Testis (tissue), 2 donors: ENCODE measurements at regions not wholly inside any gene's neighbourhood (a gene's known extent, or its start where the extent isn't known, plus 50 kb on each side); places are given as distances from the start of the nearest gene placed in this dataset.

Experiments used
- DNase-seq: peaks from one replicate; pipeline ENCODE4 v3.0.0-alpha.2; 2019
- H3K27ac ChIP-seq, 2 donors: fragments of 200-600 bp; sonication (generic); one replicate each; pipeline ENCODE4 v1.5.1; 2019
- H3K27me3 ChIP-seq: fragments of 200-600 bp; sonication (generic); one replicate; pipeline ENCODE4 v1.5.1; 2019
- H3K36me3 ChIP-seq: fragments of 200-600 bp; sonication (generic); one replicate; pipeline ENCODE4 v1.5.1; 2017; ENCODE audit warnings: low read depth; ENCODE audit errors: missing control alignments
- H3K4me1 ChIP-seq: fragments of 200-600 bp; sonication (generic); one replicate; pipeline ENCODE4 v1.5.1; 2019
- H3K4me3 ChIP-seq, 2 donors: fragments of 200-600 bp; sonication (generic); one replicate each; pipeline ENCODE4 v1.5.1; 2017 to 2019
- H3K9me3 ChIP-seq: fragments of 200-600 bp; sonication (generic); one replicate; pipeline ENCODE4 v1.5.1; 2017
- CTCF ChIP-seq, 3 experiments: fragments of 450-650 bp in 2 of 3; fragments of 200-600 bp in 1 of 3; sonication (generic) in 1 of 3; IDR thresholded peaks; one replicate each; pipeline ENCODE4 v1.5.1; 2016 to 2019; ENCODE audit warnings: antibody characterized with exemption in 3 of 3, mild to moderate bottlenecking in 2 of 3, moderate library complexity in 1 of 3
- POLR2A ChIP-seq: fragments of 450-650 bp; IDR thresholded peaks from one replicate; pipeline ENCODE4 v1.6.1; 2017; ENCODE audit warnings: antibody characterized with exemption, mild to moderate bottlenecking, moderate library complexity
- WGBS, 2 donors: methylation state at CpG; one replicate each; pipeline ENCODE4 v1.1.5; 2018; 5-methylcytosine and 5-hydroxymethylcytosine counted together
- intact Hi-C: fragments of 100-400 bp; cut with DNase I; formaldehyde crosslinking; loops from one replicate; pipeline ENCODE4 v1.15.1; 2023; ENCODE audit warnings: low total_unique reads

GRCh38 chr6:100232781-100233573 lies 231.7 kb downstream of the SIM1 start:
- WGBS, 2 donors = 91 to 94% methylated on average over 5 of the region's 5 CpGs
- H3K27ac ChIP-seq = no peak overlapping the region

DNA sequence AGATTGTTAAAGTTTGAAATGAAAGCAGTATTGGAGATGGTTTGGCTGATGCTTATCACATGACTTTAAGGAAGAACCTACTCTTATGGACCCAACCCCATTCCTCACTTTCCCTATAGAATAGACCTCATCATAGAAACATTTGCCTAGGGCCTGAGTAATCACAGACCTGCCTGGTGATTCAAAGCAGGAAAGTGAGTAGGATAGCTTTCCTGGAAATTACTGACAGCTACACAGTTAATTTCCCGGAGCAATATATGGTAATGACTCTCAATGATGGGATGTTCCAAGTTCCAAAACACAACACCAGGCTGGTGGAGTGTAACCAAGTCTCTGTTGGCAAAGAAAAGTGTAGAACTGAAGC lies 233.8 kb downstream of the SIM1 start:
- intact Hi-C loops = no loop called here
- Histone ChIP-seq H3K36me3 (no peaks in the 10 kb centered on the region), H3K27me3 (no peaks in the 10 kb centered on the region), H3K4me3 (no peak overlapping the region), H3K27ac (no peak overlapping the region), H3K9me3 (no peaks in the 10 kb centered on the region), H3K4me1 (no peaks in the 10 kb centered on the region)
- no peak for TF ChIP-seq POLR2A
- TF ChIP-seq CTCF (IDR thresholded peaks at IDR 0.05) = no peak
- 96 to 100% methylated on average over 1 of the region's 1 CpG for WGBS, 2 donors
- no peak for DNase-seq

More at GRCh38 chr6:100232781-100233573, 231.7 kb downstream of the SIM1 start:
- intact Hi-C loops = no loop called here
- H3K4me3 ChIP-seq = no peak overlapping the region
- H3K36me3 ChIP-seq = no peaks in the 10 kb centered on the region
- no peak for DNase-seq
- no peaks in the 10 kb centered on the region for H3K27me3 ChIP-seq
- H3K9me3 ChIP-seq = no peaks in the 10 kb centered on the region
- H3K4me1 ChIP-seq = no peaks in the 10 kb centered on the region
- TF ChIP-seq CTCF (IDR thresholded peaks at IDR 0.05) = no peak

DNA sequence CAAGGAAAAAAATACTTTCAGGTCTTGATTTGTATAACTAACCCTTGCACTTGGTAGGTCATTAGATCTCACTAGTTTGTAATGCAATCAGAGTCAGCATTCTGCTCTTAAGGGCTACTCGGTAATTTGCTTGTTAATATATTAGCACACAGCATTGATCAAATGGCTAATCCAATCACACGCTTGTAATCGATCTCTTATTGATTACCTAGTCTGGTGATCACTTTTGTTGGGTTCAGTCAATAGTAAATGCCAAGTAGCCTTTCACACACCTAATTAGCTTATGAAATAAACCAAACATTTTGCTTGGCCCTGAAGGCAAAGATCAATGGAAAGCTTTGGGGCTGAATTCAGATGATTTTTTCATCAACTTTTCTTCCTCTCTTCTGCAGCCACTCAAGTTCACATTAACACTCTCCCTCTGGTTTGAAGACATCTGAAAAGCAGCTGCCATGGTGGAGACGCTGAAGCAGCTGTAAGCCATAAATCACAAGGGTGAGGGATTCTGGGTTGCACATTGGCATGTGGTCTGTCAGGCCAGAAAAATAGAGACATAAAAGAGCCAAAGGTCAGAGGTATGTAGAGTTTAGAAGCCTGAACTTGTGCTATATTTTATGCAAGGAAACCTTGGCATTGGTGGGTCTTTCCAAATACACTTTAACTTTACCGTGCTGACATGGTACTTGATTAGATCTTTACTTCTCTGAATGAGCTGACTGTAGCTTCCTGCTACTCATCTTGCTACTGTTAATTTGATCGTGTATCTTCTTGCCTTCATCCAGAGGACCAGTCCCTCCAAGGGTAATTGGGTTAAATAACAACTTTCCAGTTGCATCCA lies 234.4 kb downstream of the SIM1 start:
- TF ChIP-seq CTCF (IDR thresholded peaks at IDR 0.05) = no peak
- no peak for TF ChIP-seq POLR2A
- Histone ChIP-seq H3K9me3 (no peaks in the 10 kb centered on the region), H3K27me3 (no peaks in the 10 kb centered on the region), H3K4me1 (no peaks in the 10 kb centered on the region), H3K27ac (no peak overlapping the region), H3K4me3 (no peak overlapping the region), H3K36me3 (no peaks in the 10 kb centered on the region)
- DNase-seq = no peak
- WGBS, 2 donors = 75 to 80% methylated on average over 6 of the region's 6 CpGs
- intact Hi-C loops = no loop called here

DNA sequence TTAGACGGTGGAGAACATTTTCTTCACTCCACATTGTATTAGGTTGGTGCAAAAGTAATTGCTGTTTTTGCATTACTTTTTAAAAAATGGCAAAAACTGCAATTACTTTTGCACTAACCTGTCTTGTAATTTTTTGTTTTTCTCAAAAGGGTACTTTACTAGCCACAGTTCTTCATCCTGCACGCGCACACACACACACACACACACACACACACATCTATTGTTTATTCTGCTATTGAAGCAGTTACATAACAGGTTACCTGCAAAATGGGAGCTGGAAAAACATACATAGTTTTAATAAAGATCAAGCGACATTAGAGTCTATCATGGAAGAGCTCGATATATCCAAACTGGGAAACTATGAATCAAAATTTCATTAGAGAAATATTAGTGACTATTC lies 235.2 kb downstream of the SIM1 start:
- DNase-seq = no peak
- no peak overlapping the region for H3K27ac ChIP-seq
- peak overlapping the region; percentile 36 to 59 for H3K4me3 ChIP-seq
- no peaks in the 10 kb centered on the region for H3K27me3 ChIP-seq
- no peaks in the 10 kb centered on the region for H3K36me3 ChIP-seq
- H3K4me1 ChIP-seq = no peaks in the 10 kb centered on the region
- intact Hi-C loops = no loop called here
- H3K9me3 ChIP-seq = no peaks in the 10 kb centered on the region
- TF ChIP-seq CTCF (IDR thresholded peaks at IDR 0.05) (no peak), POLR2A (no peak)
- WGBS, 2 donors = 56 to 61% methylated on average over 5 of the region's 5 CpGs
